ENCODE measurements at regions not wholly inside any gene's neighbourhood (a gene's known extent, or its start where the extent isn't known, plus 50 kb on each side); places are given as distances from the start of the nearest gene placed in this dataset.
"Not testable (repeated sequence)": the region's sequence is repeated elsewhere in the genome, so short reads cannot be mapped to it uniquely, and the experiment has no call there.

- no peak for TF ChIP-seq ZBTB44 (tag by site-specific recombination; IDR thresholded peaks at IDR 0.05)
- TF ChIP-seq, protein P1, sequence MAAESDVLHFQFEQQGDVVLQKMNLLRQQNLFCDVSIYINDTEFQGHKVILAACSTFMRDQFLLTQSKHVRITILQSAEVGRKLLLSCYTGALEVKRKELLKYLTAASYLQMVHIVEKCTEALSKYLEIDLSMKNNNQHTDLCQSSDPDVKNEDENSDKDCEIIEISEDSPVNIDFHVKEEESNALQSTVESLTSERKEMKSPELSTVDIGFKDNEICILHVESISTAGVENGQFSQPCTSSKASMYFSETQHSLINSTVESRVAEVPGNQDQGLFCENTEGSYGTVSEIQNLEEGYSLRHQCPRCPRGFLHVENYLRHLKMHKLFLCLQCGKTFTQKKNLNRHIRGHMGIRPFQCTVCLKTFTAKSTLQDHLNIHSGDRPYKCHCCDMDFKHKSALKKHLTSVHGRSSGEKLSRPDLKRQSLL (tag by site-specific recombination; IDR thresholded peaks at IDR 0.05): no peak
- TF ChIP-seq ZNF654 (tag by site-specific recombination; IDR thresholded peaks at IDR 0.05; ENCODE audit: low read depth): no peak
- TF ChIP-seq KLF7 (tag by site-specific recombination; IDR thresholded peaks at IDR 0.05; ENCODE audit: borderline replicate concordance): no peak
- no peak for TF ChIP-seq ZNF670 (tag by site-specific recombination; IDR thresholded peaks at IDR 0.05; ENCODE audit: low read depth)
- TF ChIP-seq ZNF660 (tag by site-specific recombination; IDR thresholded peaks at IDR 0.05): no peak
- no peak for TF ChIP-seq PRDM10 (tag by site-specific recombination; IDR thresholded peaks at IDR 0.05)
- no peak for TF ChIP-seq ZNF600 (tag by site-specific recombination; IDR thresholded peaks at IDR 0.05)
- TF ChIP-seq HOXD13 (CRISPR knock-in tag; IDR thresholded peaks at IDR 0.05; ENCODE audit: borderline replicate concordance): no peak
- TF ChIP-seq AEBP2 (tag by site-specific recombination; IDR thresholded peaks at IDR 0.05; ENCODE audit: borderline replicate concordance): no peak
- TF ChIP-seq ZXDB (tag by site-specific recombination; IDR thresholded peaks at IDR 0.05): no peak
- no peak for TF ChIP-seq ZNF280D (tag by site-specific recombination; IDR thresholded peaks at IDR 0.05)
- no peak for TF ChIP-seq ZNF133 (tag by site-specific recombination; IDR thresholded peaks at IDR 0.05)
- no peak for TF ChIP-seq MEIS1 (CRISPR knock-in tag; IDR thresholded peaks at IDR 0.05; ENCODE audit: borderline replicate concordance)
- TF ChIP-seq FEZF1 (tag by site-specific recombination; IDR thresholded peaks at IDR 0.05): no peak
- TF ChIP-seq YY1 (tag by site-specific recombination; IDR thresholded peaks at IDR 0.05): no peak
- H3K27ac ChIP-seq (ENCODE audit: extremely low read depth, low read depth, low read length): no peak overlapping the region
- CTCF ChIA-PET: no interaction called here
- no peak overlapping the region for H3K4me3 ChIP-seq (ENCODE audit: low read depth, low read length)
- H3K4me1 ChIP-seq (ENCODE audit: control insufficient read depth, insufficient read depth, low read length): no peaks in the 10 kb centered on the region
- POLR2A ChIA-PET: no interaction called here
- no peaks in the 10 kb centered on the region for H3K36me3 ChIP-seq (ENCODE audit: control insufficient read depth in 2 of 2, insufficient read depth in 1 of 2, low read length in 2 of 2)
- no peaks in the 10 kb centered on the region for H3K9me3 ChIP-seq (ENCODE audit: control insufficient read depth, insufficient read depth, low read depth, low read length)
Measured at GRCh38 chr5:52024359-52024758, 641.1 kb downstream of the ISL1 start.

DNA sequence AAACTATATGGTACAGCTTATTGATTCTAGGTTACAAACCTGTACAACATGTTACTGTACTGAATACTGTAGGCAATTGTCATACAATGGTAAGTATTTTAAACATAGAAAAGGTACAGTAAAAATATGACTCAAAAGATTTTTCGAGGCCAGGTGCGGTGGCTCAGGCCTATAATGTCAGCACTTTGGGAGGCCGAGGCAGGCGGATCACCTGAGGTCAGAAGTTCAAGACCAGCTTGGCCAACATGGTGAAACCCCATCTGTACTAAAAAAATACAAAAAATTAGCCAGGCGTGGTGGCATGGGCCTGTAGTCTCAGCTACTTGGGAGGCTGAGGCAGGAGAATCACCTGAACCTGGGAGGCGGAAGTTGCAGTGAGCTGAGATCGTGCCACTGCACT lies 646.6 kb downstream of the ISL1 start:
- H3K9me3 ChIP-seq (ENCODE audit: control insufficient read depth, insufficient read depth, low read depth, low read length); CTCF ChIA-PET; H3K4me3 ChIP-seq (ENCODE audit: low read depth, low read length); POLR2A ChIA-PET; H3K36me3 ChIP-seq (ENCODE audit: control insufficient read depth in 2 of 2, insufficient read depth in 1 of 2, low read length in 2 of 2); H3K27ac ChIP-seq (ENCODE audit: extremely low read depth, low read depth, low read length); H3K4me1 ChIP-seq (ENCODE audit: control insufficient read depth, insufficient read depth, low read length): not testable (repeated sequence)

Data from HEK293 (cell line).